D721Med (cell line): ENCODE measurements at regions not wholly inside any gene's neighbourhood (a gene's known extent, or its start where the extent isn't known, plus 50 kb on each side); places are given as distances from the start of the nearest gene placed in this dataset.

Experiments used
- DNase-seq: peaks from one replicate; pipeline ENCODE4 v3.0.0; 2011; ENCODE audit warnings: low spot score; ENCODE audit not compliant: insufficient read length
- FAIRE-seq: peaks from 2 replicates; lab custom pipeline; 2011; peaks lifted over from hg19 to GRCh38; lab: Jason Lieb, UNC
- TF ChIP-seq, protein P1 (sequence below): IDR thresholded peaks from 2 replicates; pipeline ENCODE4 v1.5.1; 2012; ENCODE audit warnings: mild to moderate bottlenecking, control low read depth; ENCODE audit not compliant: insufficient read depth; ENCODE audit errors: missing control alignments

DNA sequence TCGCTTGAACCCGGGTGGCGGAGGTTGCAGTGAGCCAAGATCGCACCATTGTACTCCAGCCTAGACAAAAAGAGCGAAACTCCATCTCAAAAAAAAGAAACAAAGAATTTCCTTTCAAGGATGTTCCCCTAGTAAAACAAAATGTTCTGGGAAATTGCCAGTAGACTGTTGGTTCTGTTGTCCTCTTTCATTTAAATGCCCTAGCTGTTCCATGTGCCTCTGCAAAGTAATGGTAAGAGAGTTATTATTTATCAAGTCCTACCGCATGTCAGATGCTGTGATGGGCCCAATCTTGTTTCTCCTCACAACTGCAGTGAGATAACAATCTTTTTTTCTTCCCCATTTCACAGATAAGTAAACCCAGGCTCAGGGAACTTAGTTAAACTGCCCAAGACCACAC lies 254.3 kb upstream of the TPM1 start:
- FAIRE-seq: no peak
- TF ChIP-seq, protein P1, sequence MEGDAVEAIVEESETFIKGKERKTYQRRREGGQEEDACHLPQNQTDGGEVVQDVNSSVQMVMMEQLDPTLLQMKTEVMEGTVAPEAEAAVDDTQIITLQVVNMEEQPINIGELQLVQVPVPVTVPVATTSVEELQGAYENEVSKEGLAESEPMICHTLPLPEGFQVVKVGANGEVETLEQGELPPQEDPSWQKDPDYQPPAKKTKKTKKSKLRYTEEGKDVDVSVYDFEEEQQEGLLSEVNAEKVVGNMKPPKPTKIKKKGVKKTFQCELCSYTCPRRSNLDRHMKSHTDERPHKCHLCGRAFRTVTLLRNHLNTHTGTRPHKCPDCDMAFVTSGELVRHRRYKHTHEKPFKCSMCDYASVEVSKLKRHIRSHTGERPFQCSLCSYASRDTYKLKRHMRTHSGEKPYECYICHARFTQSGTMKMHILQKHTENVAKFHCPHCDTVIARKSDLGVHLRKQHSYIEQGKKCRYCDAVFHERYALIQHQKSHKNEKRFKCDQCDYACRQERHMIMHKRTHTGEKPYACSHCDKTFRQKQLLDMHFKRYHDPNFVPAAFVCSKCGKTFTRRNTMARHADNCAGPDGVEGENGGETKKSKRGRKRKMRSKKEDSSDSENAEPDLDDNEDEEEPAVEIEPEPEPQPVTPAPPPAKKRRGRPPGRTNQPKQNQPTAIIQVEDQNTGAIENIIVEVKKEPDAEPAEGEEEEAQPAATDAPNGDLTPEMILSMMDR: no peak
- DNase-seq: no peak

DNA sequence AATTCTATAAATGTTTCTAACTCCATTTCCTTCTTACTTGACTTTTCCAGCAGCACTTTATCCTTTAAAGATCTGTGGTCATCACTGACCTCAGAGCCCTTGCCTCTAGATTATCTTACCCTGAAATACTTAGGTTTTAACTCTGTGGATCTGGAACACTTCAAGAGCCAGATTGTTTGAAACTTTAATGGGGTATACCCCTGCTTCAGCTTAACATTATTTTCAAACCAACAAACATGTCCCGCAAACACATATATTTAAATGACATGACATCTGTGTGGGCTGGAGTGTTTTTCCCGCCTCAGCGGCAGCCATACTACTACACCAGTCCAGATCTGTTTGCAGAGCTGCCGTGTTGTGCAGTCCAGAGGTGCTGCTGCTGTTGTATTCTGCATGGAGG lies 252.0 kb upstream of the TPM1 start:
- DNase-seq (no peak), FAIRE-seq (no peak)
- TF ChIP-seq, protein P1: no peak

DNA sequence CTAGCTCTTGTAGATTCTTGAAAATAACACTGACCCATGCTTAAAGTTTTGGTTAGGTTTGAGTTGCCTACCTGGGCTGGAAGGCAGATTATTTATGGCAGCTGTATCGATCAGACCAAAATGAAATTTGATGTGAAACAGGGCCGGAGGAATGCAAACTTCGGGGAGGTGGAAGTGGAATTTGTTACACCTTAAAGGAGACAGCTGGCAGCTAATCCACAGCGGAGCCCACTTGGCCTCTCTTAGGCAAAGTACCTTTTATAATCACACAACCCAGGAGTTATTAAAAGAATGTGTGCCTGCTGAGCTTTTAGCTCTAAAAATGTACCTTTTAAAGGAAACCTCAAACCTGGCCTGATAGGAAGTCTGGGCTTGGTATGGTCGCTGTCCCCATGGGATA lies 250.9 kb upstream of the TPM1 start:
- TF ChIP-seq, protein P1: no peak
- FAIRE-seq (no peak), DNase-seq (no peak)

DNA sequence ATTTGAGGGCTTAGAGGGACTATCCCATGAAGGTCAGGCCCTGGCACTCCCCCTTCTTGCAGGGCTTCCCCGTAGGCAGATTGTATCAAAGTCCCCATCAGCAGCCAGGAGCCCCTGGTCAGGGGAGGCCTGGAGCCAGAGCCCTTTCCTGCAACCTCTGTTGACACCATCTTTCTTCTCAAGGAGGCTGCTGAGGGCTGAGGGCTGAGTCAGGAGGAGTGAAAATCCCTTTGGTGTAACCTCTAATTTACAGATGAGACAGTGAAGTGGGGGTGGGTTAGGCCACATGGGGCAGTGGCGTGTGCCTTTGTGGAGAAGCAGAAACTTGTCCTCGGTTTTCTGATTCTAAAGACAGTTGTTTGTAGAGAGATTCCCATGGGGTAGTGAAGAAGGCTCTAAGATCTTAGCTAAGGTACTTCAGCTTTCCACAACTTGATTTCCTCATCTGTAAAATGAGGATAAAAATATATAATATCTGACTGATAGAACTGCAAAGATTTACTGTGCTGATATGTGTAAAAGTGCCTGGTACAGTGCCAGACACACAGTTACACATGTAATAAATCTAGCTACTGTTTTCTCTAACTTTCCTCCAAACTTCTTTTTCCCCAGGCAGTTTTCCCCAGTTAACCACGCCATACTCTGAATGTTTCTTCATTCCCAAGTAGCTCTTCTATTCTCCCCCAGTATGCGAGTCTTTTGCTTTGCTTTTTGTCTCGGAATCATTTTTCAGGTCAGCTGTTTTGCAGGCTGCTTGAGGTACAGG lies 249.4 kb upstream of the TPM1 start:
- no peak for DNase-seq
- no peak for FAIRE-seq
- TF ChIP-seq, protein P1: no peak

DNA sequence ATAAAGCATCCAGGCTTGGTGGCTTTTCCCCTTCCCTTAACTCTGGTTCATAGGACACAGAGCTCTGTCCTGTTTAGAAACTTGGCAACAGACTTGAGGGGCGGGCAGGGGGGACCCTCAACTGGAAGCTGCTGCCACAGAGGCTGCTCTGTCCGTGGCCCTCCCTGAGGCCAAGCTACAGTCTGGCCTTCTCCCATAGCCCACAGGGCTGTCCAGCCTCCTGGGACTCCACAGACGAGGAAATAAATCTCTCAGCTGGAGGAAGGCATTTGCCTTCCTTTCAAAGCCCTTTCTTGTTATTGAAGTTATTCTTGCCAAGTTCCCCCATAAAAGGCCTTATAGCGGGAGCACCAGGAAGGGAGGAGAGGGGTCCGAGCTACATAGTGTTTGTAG lies 248.8 kb upstream of the TPM1 start:
- FAIRE-seq (no peak), DNase-seq (no peak)
- TF ChIP-seq, protein P1: no peak

DNA sequence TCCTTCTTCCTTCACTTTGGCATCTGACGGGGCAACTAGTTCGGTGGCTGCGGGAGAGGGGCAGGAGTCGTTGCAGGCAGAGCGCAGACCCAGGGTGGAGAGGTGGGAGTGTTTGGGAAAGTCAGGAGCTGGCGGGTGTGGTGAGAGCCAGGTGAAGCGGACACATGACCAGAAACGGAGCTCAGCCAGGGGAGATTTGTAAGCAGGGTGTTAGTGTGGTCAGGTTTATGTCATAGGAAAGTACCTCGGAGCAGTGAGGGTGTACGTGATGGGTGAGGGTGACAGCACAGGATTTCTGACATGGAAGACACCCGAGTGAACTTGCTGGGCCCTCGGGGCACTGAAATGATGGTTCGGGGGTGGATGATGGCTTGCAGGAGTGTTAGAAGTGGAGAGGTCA lies 247.4 kb upstream of the TPM1 start:
- no peak for DNase-seq
- FAIRE-seq: no peak
- TF ChIP-seq, protein P1: no peak
